DND-41 (cell line): ENCODE measurements at regions not wholly inside any gene's neighbourhood (a gene's known extent, or its start where the extent isn't known, plus 50 kb on each side); places are given as distances from the start of the nearest gene placed in this dataset.

Experiments
- ATAC-seq: fragments of 200-7000 bp; cut with Tn5 transposase; 3 replicates; pipeline ENCODE4 v1.9.1; 2021; ENCODE audit warnings: low read depth; ENCODE audit not compliant: insufficient read depth
- DNase-seq: peaks from one replicate; pipeline ENCODE4 v3.0.0-alpha.2; 2020
- H2AFZ ChIP-seq: 2 replicates; pipeline ENCODE4 v1.6.0; 2012; ENCODE audit warnings: low read depth, low read length
- H3K27ac ChIP-seq: 2 replicates; pipeline ENCODE4 v1.5.1; 2012; ENCODE audit warnings: low read length, inconsistent platforms
- H3K27me3 ChIP-seq: fragments of 200-600 bp; sonication (generic); 2 replicates; pipeline ENCODE4 v1.6.0; 2012; ENCODE audit warnings: low read length, mild to moderate bottlenecking, inconsistent platforms; ENCODE audit not compliant: insufficient read depth, poor library complexity
- H3K36me3 ChIP-seq: 2 replicates; pipeline ENCODE4 v1.5.1; 2012; ENCODE audit warnings: low read length, inconsistent platforms; ENCODE audit not compliant: insufficient read depth
- H3K4me1 ChIP-seq: 2 replicates; pipeline ENCODE4 v1.5.1; 2012; ENCODE audit warnings: mild to moderate bottlenecking, low read length; ENCODE audit not compliant: insufficient read depth
- H3K4me2 ChIP-seq: 2 replicates; pipeline ENCODE4 v1.6.0; 2012; ENCODE audit warnings: mild to moderate bottlenecking, moderate library complexity, low read length, inconsistent platforms; ENCODE audit not compliant: insufficient read depth
- H3K4me3 ChIP-seq, 2 experiments: fragments of 200-600 bp in 1 of 2; shearing (Covaris generic) in 1 of 2; 2 replicates each; pipeline ENCODE4 v1.5.1; 2012 to 2016; ENCODE audit warnings: inconsistent platforms in 2 of 2, low read length in 2 of 2, mild to moderate bottlenecking in 2 of 2, low read depth in 1 of 2, moderate library complexity in 1 of 2
- H3K79me2 ChIP-seq: 2 replicates; pipeline ENCODE4 v1.6.0; 2012; ENCODE audit warnings: low read length, inconsistent platforms; ENCODE audit not compliant: insufficient read depth
- H3K9ac ChIP-seq: 2 replicates; pipeline ENCODE4 v1.6.0; 2012; ENCODE audit warnings: low read depth, mild to moderate bottlenecking, inconsistent platforms, low read length, moderate library complexity
- H3K9me3 ChIP-seq: 2 replicates; pipeline ENCODE4 v1.5.1; 2012; ENCODE audit warnings: low read length, moderate library complexity, mild to moderate bottlenecking, inconsistent platforms; ENCODE audit not compliant: insufficient read depth, severe bottlenecking
- H4K20me1 ChIP-seq: 2 replicates; pipeline ENCODE4 v1.6.0; 2012; ENCODE audit warnings: low read length; ENCODE audit not compliant: insufficient read depth
- CTCF ChIP-seq: IDR thresholded peaks from 2 replicates; pipeline ENCODE4 v1.5.1; 2012; ENCODE audit warnings: borderline replicate concordance, low read length, moderate library complexity, mild to moderate bottlenecking; ENCODE audit not compliant: poor library complexity, severe bottlenecking; ENCODE audit errors: extremely low read depth
- EZH2 ChIP-seq: IDR thresholded peaks from 3 replicates; pipeline ENCODE4 v1.6.1; 2012; ENCODE audit warnings: borderline replicate concordance, low read depth, mild to moderate bottlenecking, moderate library complexity, low read length, inconsistent platforms; ENCODE audit not compliant: severe bottlenecking

- Histone ChIP-seq H3K27ac (no peak overlapping the region), H3K79me2 (no peaks in the 10 kb centered on the region), H2AFZ (no peak overlapping the region), H3K27me3 (no peaks in the 10 kb centered on the region), H3K4me3 (no peak overlapping the region), H3K4me2 (no peak overlapping the region), H3K4me1 (no peaks in the 10 kb centered on the region), H3K9ac (no peak overlapping the region), H3K9me3 (no peaks in the 10 kb centered on the region), H3K36me3 (no peaks in the 10 kb centered on the region), H4K20me1 (no peaks in the 10 kb centered on the region)
- ATAC-seq (no peak), DNase-seq (no peak)
- TF ChIP-seq EZH2 (no peak), CTCF (no peak)
Observed at GRCh38 chr4:19349416-19349815, 902.3 kb upstream of the SLIT2 start.

GRCh38 chr4:19348746-19349145 lies 903.0 kb upstream of the SLIT2 start:
- H3K4me3 ChIP-seq, result no peak overlapping the region
- no peak overlapping the region for H2AFZ ChIP-seq
- no peak overlapping the region for H3K27ac ChIP-seq
- no peak for ATAC-seq
- H3K4me2 ChIP-seq, result no peak overlapping the region
- H3K27me3 ChIP-seq, result no peaks in the 10 kb centered on the region
- no peaks in the 10 kb centered on the region for H3K79me2 ChIP-seq
- no peaks in the 10 kb centered on the region for H4K20me1 ChIP-seq
- DNase-seq, result no peak
- TF ChIP-seq EZH2, result no peak
- TF ChIP-seq CTCF, result no peak
- H3K4me1 ChIP-seq, result no peaks in the 10 kb centered on the region
- no peaks in the 10 kb centered on the region for H3K36me3 ChIP-seq
- H3K9ac ChIP-seq, result no peak overlapping the region
- no peaks in the 10 kb centered on the region for H3K9me3 ChIP-seq

- Histone ChIP-seq H2AFZ (no peak overlapping the region), H3K4me1 (no peaks in the 10 kb centered on the region), H3K79me2 (no peaks in the 10 kb centered on the region), H3K27me3 (no peaks in the 10 kb centered on the region), H3K36me3 (no peaks in the 10 kb centered on the region), H3K4me3 (no peak overlapping the region), H3K27ac (no peak overlapping the region), H3K9me3 (peaks cover 4% of the 10 kb centered on the region), H4K20me1 (no peaks in the 10 kb centered on the region), H3K4me2 (no peak overlapping the region), H3K9ac (no peak overlapping the region)
- TF ChIP-seq EZH2 (no peak), CTCF (no peak)
- DNase-seq (no peak), ATAC-seq (no peak)
Observed at GRCh38 chr4:19346636-19347035, 905.1 kb upstream of the SLIT2 start.

GRCh38 chr4:19329631-19330030 lies 922.1 kb upstream of the SLIT2 start:
- no peak overlapping the region for H3K27ac ChIP-seq
- no peak for TF ChIP-seq EZH2
- TF ChIP-seq CTCF, result no peak
- H3K27me3 ChIP-seq, result no peaks in the 10 kb centered on the region
- H4K20me1 ChIP-seq, result no peaks in the 10 kb centered on the region
- no peak for ATAC-seq
- DNase-seq, result no peak
- no peak overlapping the region for H3K4me3 ChIP-seq
- no peaks in the 10 kb centered on the region for H3K4me1 ChIP-seq
- no peaks in the 10 kb centered on the region for H3K9me3 ChIP-seq
- no peaks in the 10 kb centered on the region for H3K36me3 ChIP-seq
- no peak overlapping the region for H3K4me2 ChIP-seq
- H3K9ac ChIP-seq, result no peak overlapping the region
- H3K79me2 ChIP-seq, result no peaks in the 10 kb centered on the region
- H2AFZ ChIP-seq, result no peak overlapping the region
